ENCODE measurements at regions not wholly inside any gene's neighbourhood (a gene's known extent, or its start where the extent isn't known, plus 50 kb on each side); places are given as distances from the start of the nearest gene placed in this dataset.
"Not testable (repeated sequence)": the region's sequence is repeated elsewhere in the genome, so short reads cannot be mapped to it uniquely, and the experiment has no call there.

GRCh38 chr11:67885574-67885973, 118.3 kb downstream of the UNC93B1 start:
- peaks cover 43 to 51% of the 10 kb centered on the region in 2 donors for H3K27me3 Mint-ChIP-seq
- ATAC-seq (replicated peaks); H3K27ac Mint-ChIP-seq; H3K4me3 Mint-ChIP-seq; DNase-seq; H3K9me3 Mint-ChIP-seq; H3K4me1 Mint-ChIP-seq; H3K36me3 Mint-ChIP-seq: not testable (repeated sequence)

DNA sequence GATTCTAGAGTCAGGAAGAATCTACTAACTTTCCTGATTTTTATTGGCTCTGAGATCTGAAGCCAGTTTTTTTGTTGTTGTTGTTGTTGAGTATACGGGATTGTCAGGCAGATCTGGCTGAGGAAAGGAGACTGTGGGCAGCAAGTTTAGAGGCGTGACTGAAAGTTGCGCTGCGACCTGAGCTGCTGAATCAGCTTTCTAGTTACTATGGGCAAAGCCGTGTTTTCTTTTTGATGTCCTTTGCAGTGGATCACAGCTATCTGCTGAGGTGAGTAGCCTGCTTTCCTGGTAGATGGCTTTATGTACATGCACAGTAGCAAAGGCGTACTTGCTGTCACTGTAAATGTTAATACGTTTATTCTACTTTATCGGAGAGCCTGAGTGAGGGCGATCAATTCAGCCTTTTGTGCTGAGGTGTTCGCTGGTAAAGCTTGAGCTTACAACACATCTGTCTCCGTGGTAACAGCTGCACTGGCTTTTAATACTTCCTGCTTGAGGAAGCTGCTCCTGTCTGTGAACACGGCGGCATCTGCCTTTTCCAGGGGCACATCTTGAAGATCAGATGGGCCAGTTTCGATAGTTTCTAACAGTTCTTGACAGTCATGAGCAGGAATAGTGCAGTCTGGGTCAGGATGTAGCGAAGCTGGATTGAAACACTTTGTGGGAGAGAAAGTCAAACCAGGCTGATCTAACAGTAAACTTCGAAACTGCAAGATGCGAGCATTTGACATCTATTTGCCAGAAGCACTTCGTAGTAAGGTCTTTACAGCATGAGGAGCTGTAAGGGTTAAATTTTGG, 118.9 kb downstream of the UNC93B1 start:
- peaks cover 46 to 52% of the 10 kb centered on the region in 2 donors for H3K27me3 Mint-ChIP-seq
- not testable (repeated sequence) for DNase-seq; ATAC-seq (replicated peaks); H3K27ac Mint-ChIP-seq; H3K36me3 Mint-ChIP-seq; H3K4me3 Mint-ChIP-seq; H3K4me1 Mint-ChIP-seq; H3K9me3 Mint-ChIP-seq

DNA sequence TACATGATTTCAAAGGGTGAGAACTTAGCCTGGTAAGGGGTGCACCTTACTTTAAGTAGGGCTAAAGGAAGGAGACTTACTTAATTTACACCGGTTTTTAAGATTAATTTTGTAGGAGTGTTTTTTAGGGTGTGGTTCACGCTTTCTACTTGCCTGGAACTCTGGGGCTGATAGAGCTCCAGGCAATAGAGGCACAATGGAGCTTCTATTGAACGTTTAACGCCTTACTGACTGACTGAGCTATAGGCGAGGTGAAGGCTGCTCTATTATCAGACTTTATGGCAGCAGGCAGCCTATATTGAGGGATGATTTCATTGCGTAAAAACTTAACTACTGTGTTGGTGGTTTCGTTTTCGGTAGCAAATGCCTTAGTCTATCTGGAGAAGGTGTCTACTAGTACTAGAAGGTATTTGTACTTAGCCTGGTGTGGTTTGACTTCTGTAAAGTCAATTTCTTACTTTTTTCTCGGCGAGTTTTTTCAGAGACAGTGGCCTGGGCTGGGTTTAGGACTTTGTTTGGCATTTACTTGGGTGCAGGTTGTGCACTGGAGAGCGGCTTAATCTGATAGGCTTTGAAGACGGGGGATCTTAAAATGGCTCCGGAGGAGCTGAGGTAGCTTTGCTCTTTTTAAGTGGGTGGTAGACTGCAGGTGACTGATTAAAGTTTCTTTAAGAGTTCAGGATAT, 119.7 kb downstream of the UNC93B1 start:
- ATAC-seq (replicated peaks); H3K4me3 Mint-ChIP-seq: not testable (repeated sequence)

DNA sequence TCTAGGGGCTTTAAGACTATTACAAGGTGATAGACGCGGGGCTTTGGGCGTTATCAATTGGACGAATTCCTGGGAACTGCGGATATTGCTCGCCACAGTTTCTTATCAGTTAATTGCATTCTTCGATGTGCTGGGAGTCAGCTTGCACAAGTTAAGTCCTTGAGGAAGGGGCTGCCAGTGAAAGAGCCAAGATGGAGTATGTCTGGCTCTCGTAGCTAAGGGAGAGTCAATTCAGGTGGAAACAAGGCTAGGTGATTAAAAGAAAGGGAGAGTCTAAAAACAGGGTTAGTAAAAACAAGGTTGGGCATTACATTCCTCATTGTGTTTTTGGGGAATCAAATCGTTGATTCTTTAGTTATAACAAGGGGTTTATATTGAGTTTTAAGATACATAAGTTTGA, 121.6 kb downstream of the UNC93B1 start:
- not testable (repeated sequence) for H3K36me3 Mint-ChIP-seq; H3K4me3 Mint-ChIP-seq; H3K9me3 Mint-ChIP-seq; DNase-seq; ATAC-seq (replicated peaks); H3K4me1 Mint-ChIP-seq; H3K27ac Mint-ChIP-seq
- peaks cover 36 to 43% of the 10 kb centered on the region in 2 donors for H3K27me3 Mint-ChIP-seq

More for the DNA sequence above, 119.7 kb downstream of the UNC93B1 start:
- not testable (repeated sequence) for DNase-seq, H3K4me1 Mint-ChIP-seq, H3K36me3 Mint-ChIP-seq, H3K9me3 Mint-ChIP-seq, H3K27ac Mint-ChIP-seq
- peaks cover 46 to 52% of the 10 kb centered on the region in 2 donors for H3K27me3 Mint-ChIP-seq

GRCh38 chr11:67881836-67882235, 122.1 kb downstream of the UNC93B1 start:
- H3K27me3 Mint-ChIP-seq, result peaks cover 34 to 39% of the 10 kb centered on the region in 2 donors
- H3K4me1 Mint-ChIP-seq; H3K27ac Mint-ChIP-seq; H3K9me3 Mint-ChIP-seq; DNase-seq; H3K4me3 Mint-ChIP-seq; ATAC-seq (replicated peaks); H3K36me3 Mint-ChIP-seq: not testable (repeated sequence)

DNA sequence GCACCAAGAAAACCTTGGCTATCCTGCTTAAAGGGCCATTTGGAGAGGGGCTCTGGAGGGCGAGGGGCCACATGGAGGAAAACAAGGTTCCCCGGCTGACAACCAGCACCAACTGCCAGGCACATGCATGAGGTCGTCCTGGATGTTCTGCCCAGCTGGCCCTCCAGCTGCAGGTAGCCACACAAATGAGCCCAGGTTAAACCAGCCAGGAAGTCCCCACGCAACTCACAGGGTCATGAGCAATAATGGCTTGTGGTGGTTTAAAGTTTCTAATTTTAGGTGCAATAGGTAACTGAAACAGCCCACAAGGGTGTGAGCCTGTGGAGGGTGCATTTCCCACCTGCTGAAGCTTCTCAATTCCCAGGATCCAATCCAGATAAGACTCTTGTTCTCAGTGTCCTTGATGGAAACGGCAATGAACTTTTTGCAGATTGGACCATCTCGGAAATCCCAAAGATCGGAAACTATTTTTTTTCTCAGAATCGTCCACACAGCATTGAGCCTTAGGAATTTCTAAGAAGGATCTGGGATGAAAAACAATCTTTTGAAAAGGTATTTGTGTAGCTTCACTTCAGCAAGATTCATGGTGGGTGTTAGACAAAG, 123.2 kb downstream of the UNC93B1 start:
- not testable (repeated sequence) for H3K4me1 Mint-ChIP-seq; H3K9me3 Mint-ChIP-seq; DNase-seq; ATAC-seq (replicated peaks); H3K27ac Mint-ChIP-seq; H3K4me3 Mint-ChIP-seq; H3K36me3 Mint-ChIP-seq
- peaks cover 27 to 30% of the 10 kb centered on the region in 2 donors for H3K27me3 Mint-ChIP-seq

GRCh38 chr11:67878666-67879065, 125.2 kb downstream of the UNC93B1 start:
- not testable (repeated sequence) for H3K36me3 Mint-ChIP-seq; DNase-seq; H3K4me1 Mint-ChIP-seq; H3K9me3 Mint-ChIP-seq; H3K4me3 Mint-ChIP-seq; ATAC-seq (replicated peaks); H3K27ac Mint-ChIP-seq
- H3K27me3 Mint-ChIP-seq, result peaks cover 13 to 26% of the 10 kb centered on the region in 2 donors

- H3K27me3 Mint-ChIP-seq, result peaks cover 13 to 18% of the 10 kb centered on the region in 2 donors
- DNase-seq; H3K4me1 Mint-ChIP-seq; H3K36me3 Mint-ChIP-seq; H3K27ac Mint-ChIP-seq; H3K9me3 Mint-ChIP-seq; H3K4me3 Mint-ChIP-seq; ATAC-seq (replicated peaks): not testable (repeated sequence)
Observed at GRCh38 chr11:67877316-67877715, 126.6 kb downstream of the UNC93B1 start.

DNA sequence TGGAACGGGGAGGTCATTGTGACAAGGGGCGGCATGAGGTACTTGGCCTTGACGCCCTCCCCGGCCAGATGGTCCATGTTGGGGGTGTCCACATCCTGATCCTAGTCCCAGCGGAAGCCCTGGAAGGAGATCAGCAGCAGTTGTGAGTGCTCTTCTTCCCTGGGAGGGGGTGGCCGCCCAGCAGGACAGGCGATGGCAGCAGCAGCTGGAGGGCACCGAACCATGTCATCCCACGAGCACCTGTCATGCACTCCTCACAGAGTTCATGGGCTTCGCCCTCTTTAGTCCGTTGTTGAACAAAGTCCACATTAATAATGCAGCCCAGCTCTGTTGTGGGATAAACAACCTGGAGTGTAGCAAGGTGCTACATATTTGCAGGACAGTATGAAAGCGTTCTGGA, 130.7 kb downstream of the UNC93B1 start:
- peaks cover 28 to 39% of the 10 kb centered on the region in 2 donors for H3K27me3 Mint-ChIP-seq
- H3K27ac Mint-ChIP-seq, DNase-seq: not testable (repeated sequence)

DNA sequence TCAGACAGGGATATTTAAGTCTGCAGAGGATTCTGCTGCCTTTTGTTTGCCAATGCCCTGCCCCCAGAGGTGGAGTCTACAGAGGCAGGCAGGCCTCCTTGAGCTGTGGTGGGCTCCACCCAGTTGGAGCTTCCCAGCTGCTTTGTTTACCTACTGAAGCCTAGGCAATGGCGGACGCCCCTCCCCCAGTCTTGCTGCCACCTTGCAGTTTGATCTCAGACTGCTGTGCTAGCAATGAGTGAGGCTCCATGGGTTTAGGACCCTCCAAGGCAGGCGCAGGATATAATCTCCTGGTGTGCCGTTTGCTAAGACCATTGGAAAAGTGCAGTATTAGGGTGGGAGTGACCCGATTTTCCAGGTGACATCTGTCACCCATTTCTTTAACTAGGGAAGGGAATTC, 132.7 kb downstream of the UNC93B1 start:
- not testable (repeated sequence) for DNase-seq, H3K27ac Mint-ChIP-seq

More for the DNA sequence above, 130.7 kb downstream of the UNC93B1 start:
- H3K9me3 Mint-ChIP-seq; H3K4me3 Mint-ChIP-seq; H3K36me3 Mint-ChIP-seq; ATAC-seq (replicated peaks); H3K4me1 Mint-ChIP-seq: not testable (repeated sequence)

GRCh38 chr11:67862896-67863295, 141.0 kb downstream of the UNC93B1 start:
- not testable (repeated sequence) for H3K27ac Mint-ChIP-seq; H3K36me3 Mint-ChIP-seq; H3K4me3 Mint-ChIP-seq; ATAC-seq (replicated peaks); H3K4me1 Mint-ChIP-seq; H3K9me3 Mint-ChIP-seq; DNase-seq
- H3K27me3 Mint-ChIP-seq, result peaks cover 13 to 26% of the 10 kb centered on the region in 2 donors

More for the DNA sequence above, 132.7 kb downstream of the UNC93B1 start:
- H3K9me3 Mint-ChIP-seq; H3K36me3 Mint-ChIP-seq; H3K4me3 Mint-ChIP-seq; H3K4me1 Mint-ChIP-seq; ATAC-seq (replicated peaks): not testable (repeated sequence)
- peaks cover 34 to 49% of the 10 kb centered on the region in 2 donors for H3K27me3 Mint-ChIP-seq

GRCh38 chr11:67859513-67860161, 144.3 kb downstream of the UNC93B1 start:
- not testable (repeated sequence) for H3K4me1 Mint-ChIP-seq; H3K27ac Mint-ChIP-seq; DNase-seq; H3K36me3 Mint-ChIP-seq; H3K9me3 Mint-ChIP-seq; ATAC-seq (replicated peaks); H3K4me3 Mint-ChIP-seq
- H3K27me3 Mint-ChIP-seq, result peaks cover 21 to 38% of the 10 kb centered on the region in 2 donors

- peaks cover 27 to 48% of the 10 kb centered on the region in 2 donors for H3K27me3 Mint-ChIP-seq
- H3K9me3 Mint-ChIP-seq; ATAC-seq (replicated peaks); H3K36me3 Mint-ChIP-seq; H3K27ac Mint-ChIP-seq; H3K4me1 Mint-ChIP-seq; H3K4me3 Mint-ChIP-seq; DNase-seq: not testable (repeated sequence)
Observed at GRCh38 chr11:67850747-67851146, 153.2 kb downstream of the UNC93B1 start.

DNA sequence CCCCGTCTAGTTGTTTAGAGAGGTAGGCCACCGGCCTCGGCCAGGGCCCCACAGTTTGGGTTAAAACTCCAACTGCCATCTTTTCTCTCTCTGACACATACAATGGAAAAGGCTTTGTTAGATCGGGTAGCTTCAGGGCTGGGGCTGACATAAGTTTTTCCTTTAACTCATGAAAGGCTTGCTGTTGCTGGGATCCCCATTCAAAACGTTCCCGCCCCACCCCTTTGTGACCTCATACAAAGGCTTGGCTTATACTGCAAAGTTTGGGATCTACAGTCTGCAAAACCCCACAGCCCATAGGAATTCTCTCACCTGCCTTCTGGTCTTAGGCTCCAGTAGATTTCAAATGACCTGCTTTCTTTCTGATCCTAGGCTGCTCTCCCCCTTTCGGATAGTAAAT, 154.1 kb downstream of the UNC93B1 start:
- not testable (repeated sequence) for H3K4me1 Mint-ChIP-seq; H3K9me3 Mint-ChIP-seq; H3K36me3 Mint-ChIP-seq; H3K4me3 Mint-ChIP-seq; ATAC-seq (replicated peaks); DNase-seq; H3K27ac Mint-ChIP-seq
- peaks cover 20 to 42% of the 10 kb centered on the region in 2 donors for H3K27me3 Mint-ChIP-seq

All from stimulated activated naive B cell treated with anti-CD40 and anti-IgM and Interleukin-4, amounts not matched to agents 10 μg/mL and 1 μg/mL and 100 μg/mL, for 72 hours (primary cell).